ENCODE measurements at regions not wholly inside any gene's neighbourhood (a gene's known extent, or its start where the extent isn't known, plus 50 kb on each side); places are given as distances from the start of the nearest gene placed in this dataset.
"Not testable (repeated sequence)": the region's sequence is repeated elsewhere in the genome, so short reads cannot be mapped to it uniquely, and the experiment has no call there.

GRCh38 chr13:79187917-79188690 lies 218.0 kb downstream of the RBM26 start:
- no peak for DNase-seq

GRCh38 chr13:79185580-79185979 lies 220.5 kb downstream of the RBM26 start:
- DNase-seq, result no peak

- no peak for DNase-seq
Measured at GRCh38 chr13:79183231-79183630, 222.8 kb downstream of the RBM26 start.

- DNase-seq, result not testable (repeated sequence)
Measured at GRCh38 chr13:79173691-79174090, 232.4 kb downstream of the RBM26 start.

- not testable (repeated sequence) for DNase-seq
Measured at GRCh38 chr13:79172924-79173323, 233.1 kb downstream of the RBM26 start.

- DNase-seq, result no peak
Measured at GRCh38 chr13:79171141-79172061, 234.7 kb downstream of the RBM26 start.

- no peak for DNase-seq
Measured at GRCh38 chr13:79160818-79161217, 245.2 kb downstream of the RBM26 start.

- no peak for DNase-seq
Measured at GRCh38 chr13:79155883-79156282, 250.2 kb downstream of the RBM26 start.

GRCh38 chr13:79149210-79149609 lies 256.8 kb downstream of the RBM26 start:
- DNase-seq, result no peak

- no peak for DNase-seq
Measured at GRCh38 chr13:79141082-79141481, 265.0 kb downstream of the RBM26 start.

GRCh38 chr13:79128158-79128557 lies 277.9 kb downstream of the RBM26 start:
- DNase-seq, result no peak

- no peak for DNase-seq
Measured at GRCh38 chr13:79126706-79127105, 279.3 kb downstream of the RBM26 start.

- no peak for DNase-seq
Measured at GRCh38 chr13:79124183-79124582, 281.9 kb downstream of the RBM26 start.

GRCh38 chr13:79121286-79121685 lies 284.8 kb downstream of the RBM26 start:
- no peak for DNase-seq

GRCh38 chr13:79119578-79120107 lies 286.4 kb downstream of the RBM26 start:
- no peak for DNase-seq

GRCh38 chr13:79112016-79112415 lies 294.0 kb downstream of the RBM26 start:
- no peak for DNase-seq

- peak; percentile 3 to 5 for DNase-seq
Measured at GRCh38 chr13:79108914-79109643, 297.0 kb downstream of the RBM26 start.

- no peak for DNase-seq
Measured at GRCh38 chr13:79098596-79098995, 307.5 kb downstream of the RBM26 start.

GRCh38 chr13:79097201-79097600 lies 308.9 kb downstream of the RBM26 start:
- no peak for DNase-seq

- no peak for DNase-seq
Measured at GRCh38 chr13:79096099-79096498, 310.0 kb downstream of the RBM26 start.

- no peak for DNase-seq
Measured at GRCh38 chr13:79090552-79091124, 315.4 kb downstream of the RBM26 start.
